ENCODE measurements at regions not wholly inside any gene's neighbourhood (a gene's known extent, or its start where the extent isn't known, plus 50 kb on each side); places are given as distances from the start of the nearest gene placed in this dataset.

DNA sequence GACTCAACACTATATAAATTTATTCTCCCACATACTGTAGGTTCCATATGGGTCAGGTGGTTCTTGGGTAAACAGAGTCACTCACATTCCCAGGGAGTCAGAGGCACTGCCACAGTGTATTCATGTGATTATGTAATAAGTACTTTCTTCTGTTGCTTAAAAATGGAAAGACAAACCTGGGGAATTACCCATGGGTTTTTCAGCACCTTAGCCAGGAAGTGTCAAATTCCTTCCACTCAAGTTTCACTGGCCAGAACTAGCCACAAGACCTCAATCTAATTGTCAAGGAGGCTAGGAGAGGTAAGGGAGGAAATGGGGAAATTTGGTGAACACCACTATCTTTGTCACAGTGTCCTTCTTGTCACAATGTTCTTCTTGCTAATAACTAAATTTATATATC lies 333.2 kb upstream of the MDGA2 start:
- TF ChIP-seq, protein P1, sequence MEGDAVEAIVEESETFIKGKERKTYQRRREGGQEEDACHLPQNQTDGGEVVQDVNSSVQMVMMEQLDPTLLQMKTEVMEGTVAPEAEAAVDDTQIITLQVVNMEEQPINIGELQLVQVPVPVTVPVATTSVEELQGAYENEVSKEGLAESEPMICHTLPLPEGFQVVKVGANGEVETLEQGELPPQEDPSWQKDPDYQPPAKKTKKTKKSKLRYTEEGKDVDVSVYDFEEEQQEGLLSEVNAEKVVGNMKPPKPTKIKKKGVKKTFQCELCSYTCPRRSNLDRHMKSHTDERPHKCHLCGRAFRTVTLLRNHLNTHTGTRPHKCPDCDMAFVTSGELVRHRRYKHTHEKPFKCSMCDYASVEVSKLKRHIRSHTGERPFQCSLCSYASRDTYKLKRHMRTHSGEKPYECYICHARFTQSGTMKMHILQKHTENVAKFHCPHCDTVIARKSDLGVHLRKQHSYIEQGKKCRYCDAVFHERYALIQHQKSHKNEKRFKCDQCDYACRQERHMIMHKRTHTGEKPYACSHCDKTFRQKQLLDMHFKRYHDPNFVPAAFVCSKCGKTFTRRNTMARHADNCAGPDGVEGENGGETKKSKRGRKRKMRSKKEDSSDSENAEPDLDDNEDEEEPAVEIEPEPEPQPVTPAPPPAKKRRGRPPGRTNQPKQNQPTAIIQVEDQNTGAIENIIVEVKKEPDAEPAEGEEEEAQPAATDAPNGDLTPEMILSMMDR (IDR thresholded peaks at IDR 0.05; ENCODE audit: low read length), result no peak
- no peak for TF ChIP-seq EZH2 (IDR thresholded peaks at IDR 0.05; ENCODE audit: borderline replicate concordance, low read length)
- Histone ChIP-seq H3K36me3 (ENCODE audit: insufficient read depth, low read length) (no peaks in the 10 kb centered on the region), H3K4me1 (ENCODE audit: insufficient read depth, low read length, severe bottlenecking) (peaks cover 15% of the 10 kb centered on the region), H3K27me3 (ENCODE audit: insufficient read depth, low read length) (no peaks in the 10 kb centered on the region), H3K9ac (ENCODE audit: low read length) (no peak overlapping the region), H3F3A (ENCODE audit: insufficient read depth, low read length) (no peaks in the 10 kb centered on the region), H3K27ac (ENCODE audit: low read depth, low read length, poor library complexity, severe bottlenecking) (no peak overlapping the region), H2AFZ (ENCODE audit: low read length) (0 out of 2 replicates have a peak overlapping the region, but pooled peaks have one; percentile 78), H3K4me3 (ENCODE audit: low read depth, low read length, poor library complexity, severe bottlenecking) (no peak overlapping the region), H3K4me2 (ENCODE audit: low read length) (no peak overlapping the region), H3K9me2 (ENCODE audit: low read depth, low read length) (no peaks in the 10 kb centered on the region), H3K79me2 (ENCODE audit: insufficient read depth, low read length) (no peaks in the 10 kb centered on the region), H4K20me1 (ENCODE audit: insufficient read depth, low read length) (no peaks in the 10 kb centered on the region), H3K9me3 (ENCODE audit: low read length) (no peaks in the 10 kb centered on the region)

DNA sequence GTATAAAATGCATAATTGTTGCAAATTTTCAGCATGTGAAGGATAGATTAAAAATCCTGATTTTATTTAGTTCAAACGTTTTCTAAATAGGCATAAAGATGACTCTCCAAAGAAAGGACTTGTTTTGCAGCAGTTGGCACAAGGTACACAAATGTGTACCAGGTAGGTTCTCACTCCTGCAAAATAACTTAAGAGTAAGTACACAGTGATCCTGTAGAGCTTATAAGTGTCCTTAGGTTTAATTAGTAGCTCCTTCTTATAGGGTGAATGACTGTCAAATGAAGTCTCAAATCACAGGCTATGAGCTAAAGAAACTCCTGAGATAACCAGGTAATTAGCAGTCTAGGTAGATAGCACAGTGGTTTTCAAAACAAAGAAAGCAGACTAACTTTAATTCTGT lies 330.6 kb upstream of the MDGA2 start:
- Histone ChIP-seq H3K9me2 (ENCODE audit: low read depth, low read length) (no peaks in the 10 kb centered on the region), H3K4me1 (ENCODE audit: insufficient read depth, low read length, severe bottlenecking) (peaks cover 15% of the 10 kb centered on the region), H3K9me3 (ENCODE audit: low read length) (no peaks in the 10 kb centered on the region), H3K27me3 (ENCODE audit: insufficient read depth, low read length) (no peaks in the 10 kb centered on the region), H2AFZ (ENCODE audit: low read length) (0 out of 2 replicates have a peak overlapping the region, but pooled peaks have one; percentile 30), H3K36me3 (ENCODE audit: insufficient read depth, low read length) (no peaks in the 10 kb centered on the region), H3K4me2 (ENCODE audit: low read length) (no peak overlapping the region), H3K4me3 (ENCODE audit: low read depth, low read length, poor library complexity, severe bottlenecking) (no peak overlapping the region), H3F3A (ENCODE audit: insufficient read depth, low read length) (no peaks in the 10 kb centered on the region), H3K9ac (ENCODE audit: low read length) (no peak overlapping the region), H3K79me2 (ENCODE audit: insufficient read depth, low read length) (no peaks in the 10 kb centered on the region), H3K27ac (ENCODE audit: low read depth, low read length, poor library complexity, severe bottlenecking) (no peak overlapping the region), H4K20me1 (ENCODE audit: insufficient read depth, low read length) (no peaks in the 10 kb centered on the region)
- no peak for TF ChIP-seq EZH2 (IDR thresholded peaks at IDR 0.05; ENCODE audit: borderline replicate concordance, low read length)
- TF ChIP-seq, protein P1 (IDR thresholded peaks at IDR 0.05; ENCODE audit: low read length), result no peak

DNA sequence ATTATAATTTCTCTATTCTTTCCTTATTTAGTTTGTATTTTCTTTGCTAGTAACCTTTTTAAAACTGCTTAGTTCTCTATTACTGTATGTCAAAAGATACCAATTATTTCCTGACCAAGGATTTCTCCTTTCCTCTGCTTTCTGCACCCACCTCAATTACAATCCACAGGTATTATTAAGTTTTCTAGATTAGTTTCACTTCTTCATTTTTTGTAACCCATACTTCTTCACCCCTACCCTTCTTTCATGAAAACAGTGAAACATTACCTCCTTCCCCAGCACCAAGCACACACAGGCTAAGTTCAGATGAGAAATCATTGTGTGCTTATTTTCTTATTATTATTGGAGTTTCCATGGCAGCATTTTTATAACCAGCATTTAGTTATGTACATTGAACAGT lies 318.5 kb upstream of the MDGA2 start:
- Histone ChIP-seq H3K4me3 (ENCODE audit: low read depth, low read length, poor library complexity, severe bottlenecking) (no peak overlapping the region), H3K4me1 (ENCODE audit: insufficient read depth, low read length, severe bottlenecking) (peaks cover 36% of the 10 kb centered on the region), H3F3A (ENCODE audit: insufficient read depth, low read length) (no peaks in the 10 kb centered on the region), H3K27ac (ENCODE audit: low read depth, low read length, poor library complexity, severe bottlenecking) (peak overlapping the region; percentile 68), H2AFZ (ENCODE audit: low read length) (no peak overlapping the region; the same call in 1 of the 2 replicates), H3K9ac (ENCODE audit: low read length) (no peak overlapping the region), H4K20me1 (ENCODE audit: insufficient read depth, low read length) (no peaks in the 10 kb centered on the region), H3K79me2 (ENCODE audit: insufficient read depth, low read length) (no peaks in the 10 kb centered on the region), H3K4me2 (ENCODE audit: low read length) (no peak overlapping the region), H3K36me3 (ENCODE audit: insufficient read depth, low read length) (no peaks in the 10 kb centered on the region), H3K9me2 (ENCODE audit: low read depth, low read length) (no peaks in the 10 kb centered on the region), H3K27me3 (ENCODE audit: insufficient read depth, low read length) (no peaks in the 10 kb centered on the region), H3K9me3 (ENCODE audit: low read length) (0 out of 2 replicates have a peak, but pooled peaks cover 4% of the 10 kb centered on the region)
- no peak for TF ChIP-seq EZH2 (IDR thresholded peaks at IDR 0.05; ENCODE audit: borderline replicate concordance, low read length)
- TF ChIP-seq, protein P1 (IDR thresholded peaks at IDR 0.05; ENCODE audit: low read length), result no peak
